ENCODE measurements at regions not wholly inside any gene's neighbourhood (a gene's known extent, or its start where the extent isn't known, plus 50 kb on each side); places are given as distances from the start of the nearest gene placed in this dataset.
"Not testable (repeated sequence)": the region's sequence is repeated elsewhere in the genome, so short reads cannot be mapped to it uniquely, and the experiment has no call there.

- H3K4me3 Mint-ChIP-seq; H3K36me3 Mint-ChIP-seq; H3K27ac Mint-ChIP-seq; DNase-seq; ATAC-seq (replicated peaks); H3K4me1 Mint-ChIP-seq; H3K9me3 Mint-ChIP-seq: not testable (repeated sequence)
- H3K27me3 Mint-ChIP-seq, result peaks cover 26 to 28% of the 10 kb centered on the region in 2 donors
Measured at GRCh38 chr16:14016362-14016761, 54.8 kb upstream of the MRTFB start.

DNA sequence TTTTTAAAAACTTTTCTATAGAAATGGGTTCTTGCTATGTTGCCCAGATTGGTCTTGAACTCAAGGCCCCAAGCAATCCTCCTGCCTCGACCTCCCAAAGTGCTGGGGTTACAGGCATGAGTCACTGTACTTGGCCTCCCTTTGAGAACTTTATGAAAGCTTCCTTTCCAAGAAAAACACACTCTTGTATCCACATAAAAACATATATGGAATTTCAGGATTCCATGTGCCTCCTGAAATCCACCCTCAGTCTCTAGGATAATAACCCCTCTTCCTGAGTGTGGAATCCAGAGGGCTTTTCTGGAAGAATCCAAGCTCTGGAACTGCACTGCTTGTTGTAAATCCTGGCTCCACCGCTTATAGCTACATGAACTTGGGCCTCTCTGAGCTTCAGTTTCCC lies 53.2 kb upstream of the MRTFB start:
- Mint-ChIP-seq H3K4me1 (no peaks in the 10 kb centered on the region), H3K27me3 (peaks cover 20 to 22% of the 10 kb centered on the region in 2 donors), H3K36me3 (no peaks in the 10 kb centered on the region), H3K4me3 (no peak overlapping the region), H3K27ac (no peak overlapping the region), H3K9me3 (no peaks in the 10 kb centered on the region)
- DNase-seq (no peak), ATAC-seq (replicated peaks) (no peak)

DNA sequence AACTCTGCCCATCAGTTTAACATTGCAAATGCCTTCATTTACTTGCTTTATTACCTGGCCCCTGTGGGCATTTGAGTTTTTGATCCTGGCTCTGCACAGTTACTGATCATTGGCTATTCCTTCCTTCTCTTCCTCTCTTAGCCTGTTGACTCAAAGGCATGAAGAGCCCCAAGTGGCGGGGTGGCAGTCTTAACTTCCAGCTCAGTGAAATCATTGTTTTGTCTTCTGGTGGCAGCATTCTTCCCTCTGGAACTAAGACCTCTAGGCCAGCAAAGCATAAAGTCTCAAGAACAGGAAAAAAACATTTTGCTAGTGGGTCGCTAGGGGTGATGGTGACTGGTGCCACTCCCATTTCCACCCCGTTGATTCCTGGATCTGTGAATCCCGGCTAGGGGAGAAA lies 52.3 kb upstream of the MRTFB start:
- peaks cover 15 to 20% of the 10 kb centered on the region in 2 donors for H3K27me3 Mint-ChIP-seq
- ATAC-seq (replicated peaks) (no peak), DNase-seq (no peak)
- no peaks in the 10 kb centered on the region for H3K36me3 Mint-ChIP-seq
- H3K9me3 Mint-ChIP-seq, result no peaks in the 10 kb centered on the region
- no peaks in the 10 kb centered on the region for H3K4me1 Mint-ChIP-seq
- no peak overlapping the region for H3K27ac Mint-ChIP-seq
- no peak overlapping the region for H3K4me3 Mint-ChIP-seq

- Mint-ChIP-seq H3K27ac (no peak overlapping the region), H3K4me1 (no peaks in the 10 kb centered on the region), H3K4me3 (no peak overlapping the region), H3K9me3 (peaks cover 0 to 1% of the 10 kb centered on the region in 2 donors), H3K27me3 (peaks cover 10 to 16% of the 10 kb centered on the region in 2 donors), H3K36me3 (no peaks in the 10 kb centered on the region)
- DNase-seq (no peak), ATAC-seq (replicated peaks) (no peak)
Measured at GRCh38 chr16:14020141-14020540, 51.0 kb upstream of the MRTFB start.

Measured in stimulated activated naive B cell treated with anti-CD40 and anti-IgM and Interleukin-4, amounts not matched to agents 10 μg/mL and 1 μg/mL and 100 μg/mL, for 72 hours (primary cell).